ENCODE measurements at regions not wholly inside any gene's neighbourhood (a gene's known extent, or its start where the extent isn't known, plus 50 kb on each side); places are given as distances from the start of the nearest gene placed in this dataset.

DNA sequence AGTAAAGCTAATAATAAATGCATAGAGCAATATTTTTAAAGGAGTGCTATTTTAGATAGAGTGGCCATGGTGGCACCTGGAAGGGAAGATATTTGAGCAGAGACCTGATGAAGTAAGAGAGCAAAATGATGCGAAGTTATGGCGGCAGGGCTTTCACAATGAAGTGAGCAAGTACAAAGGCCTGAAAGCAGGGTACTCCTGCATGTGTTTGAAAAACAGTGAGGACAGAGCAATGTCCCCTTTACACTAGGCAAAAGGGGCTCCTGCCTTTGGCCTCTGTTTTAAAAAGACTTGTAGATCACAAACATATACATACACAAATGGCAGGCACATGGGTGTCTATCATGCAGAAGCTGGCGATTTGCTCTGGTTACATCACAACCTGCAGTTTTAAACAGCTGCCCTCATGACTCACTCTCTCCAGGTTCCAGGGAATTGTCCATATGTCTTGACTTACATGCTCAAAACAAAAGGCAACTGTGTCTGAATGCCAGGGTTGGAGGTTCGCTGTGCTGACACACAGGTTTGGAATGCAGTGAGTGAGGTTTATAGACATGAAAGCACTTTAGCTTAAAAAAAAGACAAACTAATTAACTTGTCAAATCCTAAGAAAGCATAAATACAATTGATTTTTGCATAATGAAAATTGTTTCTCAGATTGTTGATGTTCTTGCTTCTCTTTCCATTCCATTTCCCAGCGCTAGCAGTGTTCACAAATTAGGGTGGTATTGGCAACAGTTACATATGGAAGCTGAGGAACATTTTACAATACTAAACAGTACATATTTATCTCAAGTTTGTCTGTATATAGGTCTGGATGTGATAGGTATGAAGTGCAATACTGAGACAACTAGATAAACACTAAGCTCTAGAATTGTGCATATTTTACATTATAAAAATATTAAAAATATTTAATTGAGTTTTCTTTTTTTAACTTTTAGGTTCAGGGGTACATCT, 313.9 kb downstream of the BARHL2 start:
- Histone ChIP-seq H3K36me3 (replicated peaks in 1 of 2; ENCODE audit: control insufficient read depth in 2 of 2, insufficient read depth in 2 of 2, low read length in 2 of 2) (no peaks in the 10 kb centered on the region), H2BK120ac (ENCODE audit: low read depth, low read length) (no peak overlapping the region), H3K27ac (replicated peaks; ENCODE audit: low read length) (peak overlapping the region; percentile 49), H2AK5ac (ENCODE audit: low read depth, low read length) (no peak overlapping the region), H3K9me3 (replicated peaks in 1 of 2; ENCODE audit: control insufficient read depth in 2 of 2, insufficient read depth in 1 of 2, low read depth in 1 of 2, low read length in 2 of 2) (no peaks in the 10 kb centered on the region), H2BK12ac (ENCODE audit: low read length) (no peak overlapping the region), H4K8ac (ENCODE audit: low read depth, low read length) (no peak overlapping the region), H3K4ac (ENCODE audit: low read length) (no peak overlapping the region), H2BK15ac (ENCODE audit: low read length) (no peak overlapping the region), H3K23ac (ENCODE audit: low read depth, low read length, poor library complexity) (no peak overlapping the region), H3K18ac (ENCODE audit: low read length) (no peak overlapping the region), H2BK5ac (ENCODE audit: low read length) (no peak overlapping the region), H3K27me3 (ENCODE audit: control insufficient read depth in 3 of 3, insufficient read depth in 3 of 3, low read depth in 1 of 3, low read length in 3 of 3) (no peaks in the 10 kb centered on the region), H3K4me1 (ENCODE audit: control insufficient read depth in 2 of 2, insufficient read depth in 1 of 2, low read depth in 1 of 2, low read length in 2 of 2) (peaks cover 1 to 6% of the 10 kb centered on the region in 2 donors), H4K91ac (ENCODE audit: low read depth, low read length, poor library complexity) (no peak overlapping the region), H3K14ac (ENCODE audit: low read length) (no peak overlapping the region), H3K79me1 (ENCODE audit: low read depth, low read length) (no peaks in the 10 kb centered on the region), H3K4me2 (ENCODE audit: insufficient read depth, low read length, poor library complexity, severe bottlenecking) (no peak overlapping the region), H2AFZ (ENCODE audit: low read length) (peak overlapping the region; percentile 60), H3K4me3 (ENCODE audit: low read length in 2 of 2) (no peak overlapping the region), H3K9ac (ENCODE audit: low read depth, low read length, poor library complexity) (no peak overlapping the region)
- no CpG with 5 or more reads among the region's 5 CpGs for whole genome bisulfite sequencing, 2 donors (ENCODE audit: extremely low coverage in 2 of 2, insufficient read length in 2 of 2, insufficient replicate concordance in 1 of 2)
- DNase-seq (ENCODE audit: low spot score): peak; percentile 74

DNA sequence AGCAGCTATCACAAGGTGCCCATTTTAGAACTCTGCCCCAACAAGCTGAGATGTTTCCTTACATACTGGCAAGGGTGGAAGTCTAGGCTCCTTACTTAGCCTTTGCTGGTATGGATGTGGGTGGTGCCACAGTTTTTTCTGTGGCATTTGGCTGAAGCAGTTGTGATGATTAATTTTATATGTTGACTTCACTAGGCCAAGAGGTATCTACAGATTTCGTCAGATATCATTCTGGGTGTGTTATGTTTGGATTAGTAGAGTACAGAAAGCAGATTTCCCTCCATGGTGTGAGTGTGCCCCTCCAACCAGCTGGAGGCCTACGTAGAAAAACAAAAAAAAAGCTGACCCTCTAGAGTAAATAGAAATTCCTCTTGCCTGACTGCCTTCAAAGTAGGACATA, 317.0 kb downstream of the BARHL2 start:
- no peak overlapping the region for H3K4me3 ChIP-seq (ENCODE audit: low read length in 2 of 2)
- H3K9me3 ChIP-seq (replicated peaks in 1 of 2; ENCODE audit: control insufficient read depth in 2 of 2, insufficient read depth in 1 of 2, low read depth in 1 of 2, low read length in 2 of 2): no peaks in the 10 kb centered on the region
- no peak overlapping the region for H2AK5ac ChIP-seq (ENCODE audit: low read depth, low read length)
- H4K91ac ChIP-seq (ENCODE audit: low read depth, low read length, poor library complexity): no peak overlapping the region
- no peak overlapping the region for H2BK120ac ChIP-seq (ENCODE audit: low read depth, low read length)
- no peak for DNase-seq (ENCODE audit: low spot score)
- H3K79me1 ChIP-seq (ENCODE audit: low read depth, low read length): no peaks in the 10 kb centered on the region
- H3K4me2 ChIP-seq (ENCODE audit: insufficient read depth, low read length, poor library complexity, severe bottlenecking): no peak overlapping the region
- no peak overlapping the region for H2BK15ac ChIP-seq (ENCODE audit: low read length)
- WGBS, 2 donors (ENCODE audit: extremely low coverage in 2 of 2, insufficient read length in 2 of 2, insufficient replicate concordance in 1 of 2): no CpG with 5 or more reads among the region's 2 CpGs
- no peak overlapping the region for H3K23ac ChIP-seq (ENCODE audit: low read depth, low read length, poor library complexity)
- H2BK12ac ChIP-seq (ENCODE audit: low read length): no peak overlapping the region
- no peaks in the 10 kb centered on the region for H3K27me3 ChIP-seq (ENCODE audit: control insufficient read depth in 3 of 3, insufficient read depth in 3 of 3, low read depth in 1 of 3, low read length in 3 of 3)
- no peak overlapping the region for H3K9ac ChIP-seq (ENCODE audit: low read depth, low read length, poor library complexity)
- no peak overlapping the region for H2BK5ac ChIP-seq (ENCODE audit: low read length)
- no peaks in the 10 kb centered on the region for H3K36me3 ChIP-seq (replicated peaks in 1 of 2; ENCODE audit: control insufficient read depth in 2 of 2, insufficient read depth in 2 of 2, low read length in 2 of 2)
- no peak overlapping the region for H4K8ac ChIP-seq (ENCODE audit: low read depth, low read length)
- H3K27ac ChIP-seq (replicated peaks; ENCODE audit: low read length): no peak overlapping the region
- no peak overlapping the region for H3K18ac ChIP-seq (ENCODE audit: low read length)
- no peak overlapping the region for H3K14ac ChIP-seq (ENCODE audit: low read length)
- peaks cover 1 to 6% of the 10 kb centered on the region in 2 donors for H3K4me1 ChIP-seq (ENCODE audit: control insufficient read depth in 2 of 2, insufficient read depth in 1 of 2, low read depth in 1 of 2, low read length in 2 of 2)
- H2AFZ ChIP-seq (ENCODE audit: low read length): peak overlapping the region; percentile 35
- H3K4ac ChIP-seq (ENCODE audit: low read length): no peak overlapping the region

DNA sequence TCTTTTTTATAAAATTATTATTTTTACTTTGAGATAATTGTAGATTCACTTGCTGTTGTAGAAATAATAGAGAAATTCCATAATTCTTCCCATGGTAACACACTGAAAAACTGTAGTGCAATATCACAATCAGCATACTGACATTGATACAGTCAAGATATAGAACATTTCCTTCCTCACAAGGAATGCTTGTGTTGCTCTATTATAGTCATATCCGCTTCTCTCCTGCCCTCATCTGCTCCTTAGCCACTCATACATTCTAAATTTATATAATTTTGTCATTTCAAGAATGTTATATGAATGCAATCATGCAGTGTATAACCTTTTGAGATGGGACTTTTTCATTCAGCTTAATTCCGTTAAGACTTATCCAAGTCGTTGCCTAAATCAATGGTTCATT, 320.2 kb downstream of the BARHL2 start:
- Histone ChIP-seq H3K4me2 (ENCODE audit: insufficient read depth, low read length, poor library complexity, severe bottlenecking) (no peak overlapping the region), H2AFZ (ENCODE audit: low read length) (no peak overlapping the region), H4K8ac (ENCODE audit: low read depth, low read length) (no peak overlapping the region), H2BK120ac (ENCODE audit: low read depth, low read length) (no peak overlapping the region), H4K91ac (ENCODE audit: low read depth, low read length, poor library complexity) (no peak overlapping the region), H2AK5ac (ENCODE audit: low read depth, low read length) (no peak overlapping the region), H2BK12ac (ENCODE audit: low read length) (no peak overlapping the region), H3K9me3 (replicated peaks in 1 of 2; ENCODE audit: control insufficient read depth in 2 of 2, insufficient read depth in 1 of 2, low read depth in 1 of 2, low read length in 2 of 2) (no peaks in the 10 kb centered on the region), H2BK5ac (ENCODE audit: low read length) (no peak overlapping the region), H3K27me3 (ENCODE audit: control insufficient read depth in 3 of 3, insufficient read depth in 3 of 3, low read depth in 1 of 3, low read length in 3 of 3) (no peaks in the 10 kb centered on the region), H3K4me1 (ENCODE audit: control insufficient read depth in 2 of 2, insufficient read depth in 1 of 2, low read depth in 1 of 2, low read length in 2 of 2) (no peaks in the 10 kb centered on the region), H3K18ac (ENCODE audit: low read length) (no peak overlapping the region), H3K4ac (ENCODE audit: low read length) (no peak overlapping the region), H3K27ac (replicated peaks; ENCODE audit: low read length) (no peak overlapping the region), H2BK15ac (ENCODE audit: low read length) (no peak overlapping the region), H3K36me3 (replicated peaks in 1 of 2; ENCODE audit: control insufficient read depth in 2 of 2, insufficient read depth in 2 of 2, low read length in 2 of 2) (no peaks in the 10 kb centered on the region), H3K9ac (ENCODE audit: low read depth, low read length, poor library complexity) (no peak overlapping the region), H3K14ac (ENCODE audit: low read length) (no peak overlapping the region), H3K79me1 (ENCODE audit: low read depth, low read length) (no peaks in the 10 kb centered on the region), H3K4me3 (ENCODE audit: low read length in 2 of 2) (no peak overlapping the region), H3K23ac (ENCODE audit: low read depth, low read length, poor library complexity) (no peak overlapping the region)
- no CpG with 5 or more reads among the region's 3 CpGs for WGBS, 2 donors (ENCODE audit: extremely low coverage in 2 of 2, insufficient read length in 2 of 2, insufficient replicate concordance in 1 of 2)
- DNase-seq (ENCODE audit: low spot score): no peak

DNA sequence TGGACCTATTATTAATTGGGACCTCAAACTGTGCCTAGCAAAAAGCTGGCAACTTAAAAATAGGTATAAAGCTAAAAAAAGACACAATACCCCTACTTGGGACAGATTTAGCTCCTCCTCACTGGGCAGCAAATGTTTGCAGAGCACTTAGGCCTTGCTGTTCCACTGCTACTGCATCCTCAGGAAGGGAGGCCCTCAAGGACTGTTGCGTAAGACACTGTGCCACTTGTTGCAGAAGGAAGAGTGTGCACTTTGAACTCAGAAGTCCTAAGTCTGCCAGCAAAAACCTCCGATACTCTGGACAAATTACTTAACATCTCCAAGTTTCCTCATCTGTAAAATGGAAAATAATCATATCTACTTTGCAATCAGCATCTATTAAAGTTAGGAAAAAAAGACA, 322.9 kb downstream of the BARHL2 start:
- Histone ChIP-seq H2BK5ac (ENCODE audit: low read length) (no peak overlapping the region), H3K23ac (ENCODE audit: low read depth, low read length, poor library complexity) (no peak overlapping the region), H3K4me3 (ENCODE audit: low read length in 2 of 2) (no peak overlapping the region), H3K27ac (replicated peaks; ENCODE audit: low read length) (no peak overlapping the region), H3K4me2 (ENCODE audit: insufficient read depth, low read length, poor library complexity, severe bottlenecking) (no peak overlapping the region), H3K18ac (ENCODE audit: low read length) (no peak overlapping the region), H3K4me1 (ENCODE audit: control insufficient read depth in 2 of 2, insufficient read depth in 1 of 2, low read depth in 1 of 2, low read length in 2 of 2) (peaks cover 0 to 3% of the 10 kb centered on the region in 2 donors), H2BK15ac (ENCODE audit: low read length) (no peak overlapping the region), H2AFZ (ENCODE audit: low read length) (no peak overlapping the region), H3K9me3 (replicated peaks in 1 of 2; ENCODE audit: control insufficient read depth in 2 of 2, insufficient read depth in 1 of 2, low read depth in 1 of 2, low read length in 2 of 2) (no peaks in the 10 kb centered on the region), H3K14ac (ENCODE audit: low read length) (no peak overlapping the region), H3K79me1 (ENCODE audit: low read depth, low read length) (no peaks in the 10 kb centered on the region), H3K36me3 (replicated peaks in 1 of 2; ENCODE audit: control insufficient read depth in 2 of 2, insufficient read depth in 2 of 2, low read length in 2 of 2) (no peaks in the 10 kb centered on the region), H3K27me3 (ENCODE audit: control insufficient read depth in 3 of 3, insufficient read depth in 3 of 3, low read depth in 1 of 3, low read length in 3 of 3) (no peaks in the 10 kb centered on the region), H3K4ac (ENCODE audit: low read length) (no peak overlapping the region), H2AK5ac (ENCODE audit: low read depth, low read length) (no peak overlapping the region), H4K91ac (ENCODE audit: low read depth, low read length, poor library complexity) (no peak overlapping the region), H2BK120ac (ENCODE audit: low read depth, low read length) (no peak overlapping the region), H3K9ac (ENCODE audit: low read depth, low read length, poor library complexity) (no peak overlapping the region), H2BK12ac (ENCODE audit: low read length) (no peak overlapping the region), H4K8ac (ENCODE audit: low read depth, low read length) (no peak overlapping the region)
- no CpG with 5 or more reads among the region's 2 CpGs for WGBS, 2 donors (ENCODE audit: extremely low coverage in 2 of 2, insufficient read length in 2 of 2, insufficient replicate concordance in 1 of 2)
- no peak for DNase-seq (ENCODE audit: low spot score)
